Skeletal muscle satellite cell (primary cell): ENCODE measurements at regions not wholly inside any gene's neighbourhood (a gene's known extent, or its start where the extent isn't known, plus 50 kb on each side); places are given as distances from the start of the nearest gene placed in this dataset.
"Not testable (repeated sequence)": the region's sequence is repeated elsewhere in the genome, so short reads cannot be mapped to it uniquely, and the experiment has no call there.

Source experiments
- H3K27me3 ChIP-seq: 2 replicates; pipeline ENCODE4 v1.7.0; 2013; ENCODE audit warnings: low read length; ENCODE audit not compliant: control insufficient read depth, insufficient read depth
- H3K36me3 ChIP-seq: 2 replicates; pipeline ENCODE4 v1.7.0; 2013; ENCODE audit warnings: mild to moderate bottlenecking, control low read depth, low read length; ENCODE audit not compliant: insufficient read depth
- H3K4me1 ChIP-seq: 2 replicates; pipeline ENCODE4 v1.7.0; 2013; ENCODE audit warnings: low read length; ENCODE audit not compliant: control insufficient read depth, insufficient read depth
- H3K4me2 ChIP-seq: 2 replicates; pipeline ENCODE4 v1.7.0; 2013; ENCODE audit warnings: mild to moderate bottlenecking, low read length
- H3K4me3 ChIP-seq: 2 replicates; pipeline ENCODE4 v1.7.0; 2013; ENCODE audit warnings: low read length
- H3K9ac ChIP-seq: 2 replicates; pipeline ENCODE4 v1.7.0; 2013; ENCODE audit warnings: mild to moderate bottlenecking, low read depth, low read length, moderate library complexity
- H3K9me3 ChIP-seq: replicated peaks from 2 replicates; pipeline ENCODE4 v1.7.0; 2013; ENCODE audit warnings: mild to moderate bottlenecking, control low read depth, low read length

- Histone ChIP-seq H3K9ac (no peak overlapping the region), H3K4me2 (no peak overlapping the region), H3K9me3 (no peaks in the 10 kb centered on the region), H3K4me1 (peaks cover 7% of the 10 kb centered on the region), H3K4me3 (no peak overlapping the region), H3K27me3 (no peaks in the 10 kb centered on the region), H3K36me3 (no peaks in the 10 kb centered on the region)
Measured at GRCh38 chr9:74025402-74025925, 471.7 kb upstream of the RORB start.

- H3K4me3 ChIP-seq: no peak overlapping the region
- H3K27me3 ChIP-seq: no peaks in the 10 kb centered on the region
- no peaks in the 10 kb centered on the region for H3K36me3 ChIP-seq
- no peak overlapping the region for H3K4me2 ChIP-seq
- no peaks in the 10 kb centered on the region for H3K9me3 ChIP-seq
- H3K4me1 ChIP-seq: no peaks in the 10 kb centered on the region
- H3K9ac ChIP-seq: no peak overlapping the region
Measured at GRCh38 chr9:74032421-74032820, 464.7 kb upstream of the RORB start.

GRCh38 chr9:74035786-74036185, 461.3 kb upstream of the RORB start:
- no peaks in the 10 kb centered on the region for H3K27me3 ChIP-seq
- H3K9me3 ChIP-seq: no peaks in the 10 kb centered on the region
- no peaks in the 10 kb centered on the region for H3K4me1 ChIP-seq
- no peaks in the 10 kb centered on the region for H3K36me3 ChIP-seq
- H3K4me3 ChIP-seq: no peak overlapping the region
- no peak overlapping the region for H3K4me2 ChIP-seq
- no peak overlapping the region for H3K9ac ChIP-seq

GRCh38 chr9:74036549-74037231, 460.4 kb upstream of the RORB start:
- Histone ChIP-seq H3K4me3 (no peak overlapping the region), H3K36me3 (no peaks in the 10 kb centered on the region), H3K4me2 (no peak overlapping the region), H3K9me3 (no peaks in the 10 kb centered on the region), H3K4me1 (no peaks in the 10 kb centered on the region), H3K9ac (no peak overlapping the region), H3K27me3 (no peaks in the 10 kb centered on the region)

- Histone ChIP-seq H3K4me2 (no peak overlapping the region), H3K4me3 (no peak overlapping the region), H3K9ac (no peak overlapping the region), H3K9me3 (no peaks in the 10 kb centered on the region), H3K27me3 (no peaks in the 10 kb centered on the region), H3K36me3 (no peaks in the 10 kb centered on the region), H3K4me1 (no peaks in the 10 kb centered on the region)
Measured at GRCh38 chr9:74037274-74037673, 459.9 kb upstream of the RORB start.

- Histone ChIP-seq H3K9ac (no peak overlapping the region), H3K27me3 (no peaks in the 10 kb centered on the region), H3K36me3 (no peaks in the 10 kb centered on the region), H3K9me3 (no peaks in the 10 kb centered on the region), H3K4me1 (no peaks in the 10 kb centered on the region), H3K4me2 (no peak overlapping the region), H3K4me3 (no peak overlapping the region)
Measured at GRCh38 chr9:74041588-74041987, 455.5 kb upstream of the RORB start.

- Histone ChIP-seq H3K27me3 (no peaks in the 10 kb centered on the region), H3K4me3 (no peak overlapping the region)
Measured at GRCh38 chr9:74044844-74045243, 452.3 kb upstream of the RORB start.

GRCh38 chr9:74056023-74056422, 441.1 kb upstream of the RORB start:
- Histone ChIP-seq H3K4me2 (no peak overlapping the region), H3K36me3 (no peaks in the 10 kb centered on the region), H3K4me1 (no peaks in the 10 kb centered on the region), H3K4me3 (no peak overlapping the region), H3K27me3 (no peaks in the 10 kb centered on the region), H3K9me3 (no peaks in the 10 kb centered on the region), H3K9ac (no peak overlapping the region)

More at GRCh38 chr9:74044844-74045243, 452.3 kb upstream of the RORB start:
- no peaks in the 10 kb centered on the region for H3K36me3 ChIP-seq
- no peak overlapping the region for H3K4me2 ChIP-seq
- H3K9me3 ChIP-seq: no peaks in the 10 kb centered on the region
- no peaks in the 10 kb centered on the region for H3K4me1 ChIP-seq
- H3K9ac ChIP-seq: no peak overlapping the region

- not testable (repeated sequence) for H3K9me3 ChIP-seq, H3K4me1 ChIP-seq, H3K9ac ChIP-seq, H3K36me3 ChIP-seq, H3K4me3 ChIP-seq, H3K4me2 ChIP-seq, H3K27me3 ChIP-seq
Measured at GRCh38 chr9:74057051-74057450, 440.1 kb upstream of the RORB start.

- Histone ChIP-seq H3K4me3 (no peak overlapping the region), H3K4me2 (no peak overlapping the region), H3K9ac (no peak overlapping the region), H3K4me1 (no peaks in the 10 kb centered on the region), H3K9me3 (no peaks in the 10 kb centered on the region), H3K27me3 (no peaks in the 10 kb centered on the region), H3K36me3 (no peaks in the 10 kb centered on the region)
Measured at GRCh38 chr9:74064702-74065101, 432.4 kb upstream of the RORB start.

- no peak overlapping the region for H3K4me2 ChIP-seq
- no peaks in the 10 kb centered on the region for H3K4me1 ChIP-seq
- no peak overlapping the region for H3K4me3 ChIP-seq
- H3K27me3 ChIP-seq: no peaks in the 10 kb centered on the region
- H3K9me3 ChIP-seq: no peaks in the 10 kb centered on the region
- H3K36me3 ChIP-seq: no peaks in the 10 kb centered on the region
- no peak overlapping the region for H3K9ac ChIP-seq
Measured at GRCh38 chr9:74066128-74066527, 431.0 kb upstream of the RORB start.

GRCh38 chr9:74066605-74067004, 430.5 kb upstream of the RORB start:
- Histone ChIP-seq H3K36me3 (no peaks in the 10 kb centered on the region), H3K4me3 (no peak overlapping the region), H3K9ac (no peak overlapping the region), H3K4me1 (no peaks in the 10 kb centered on the region), H3K9me3 (no peaks in the 10 kb centered on the region), H3K27me3 (no peaks in the 10 kb centered on the region), H3K4me2 (no peak overlapping the region)
